ENCODE measurements at regions not wholly inside any gene's neighbourhood (a gene's known extent, or its start where the extent isn't known, plus 50 kb on each side); places are given as distances from the start of the nearest gene placed in this dataset.

GRCh38 chrX:98605941-98606340, 1722.2 kb downstream of the RPA4 start:
- POLR2A ChIA-PET = no interaction called here
- Mint-ChIP-seq H3K27ac (no peak overlapping the region), H3K9me3 (no peaks in the 10 kb centered on the region), H3K4me1 (peaks cover 59% of the 10 kb centered on the region), H3K4me3 (no peak overlapping the region), H3K36me3 (no peaks in the 10 kb centered on the region; the same call in 1 of the 2 replicates), H3K27me3 (ENCODE audit: low read depth) (no peaks in the 10 kb centered on the region)
- CTCF ChIA-PET = no interaction called here
- DNase-seq (ENCODE audit: low spot score) = no peak
- 0 out of 2 replicates have a peak, but pooled peaks have one; percentile 41 for ATAC-seq
- TF ChIP-seq PRRX2 (CRISPR knock-in tag; IDR thresholded peaks at IDR 0.05) = no peak
- TF ChIP-seq ZNF219 (CRISPR knock-in tag; IDR thresholded peaks at IDR 0.05; ENCODE audit: borderline replicate concordance) = no peak
- no peak for TF ChIP-seq HMGA2 (CRISPR knock-in tag; IDR thresholded peaks at IDR 0.05)
- TF ChIP-seq NFE2L1 (CRISPR knock-in tag; IDR thresholded peaks at IDR 0.05) = no peak
- TF ChIP-seq, protein P1, sequence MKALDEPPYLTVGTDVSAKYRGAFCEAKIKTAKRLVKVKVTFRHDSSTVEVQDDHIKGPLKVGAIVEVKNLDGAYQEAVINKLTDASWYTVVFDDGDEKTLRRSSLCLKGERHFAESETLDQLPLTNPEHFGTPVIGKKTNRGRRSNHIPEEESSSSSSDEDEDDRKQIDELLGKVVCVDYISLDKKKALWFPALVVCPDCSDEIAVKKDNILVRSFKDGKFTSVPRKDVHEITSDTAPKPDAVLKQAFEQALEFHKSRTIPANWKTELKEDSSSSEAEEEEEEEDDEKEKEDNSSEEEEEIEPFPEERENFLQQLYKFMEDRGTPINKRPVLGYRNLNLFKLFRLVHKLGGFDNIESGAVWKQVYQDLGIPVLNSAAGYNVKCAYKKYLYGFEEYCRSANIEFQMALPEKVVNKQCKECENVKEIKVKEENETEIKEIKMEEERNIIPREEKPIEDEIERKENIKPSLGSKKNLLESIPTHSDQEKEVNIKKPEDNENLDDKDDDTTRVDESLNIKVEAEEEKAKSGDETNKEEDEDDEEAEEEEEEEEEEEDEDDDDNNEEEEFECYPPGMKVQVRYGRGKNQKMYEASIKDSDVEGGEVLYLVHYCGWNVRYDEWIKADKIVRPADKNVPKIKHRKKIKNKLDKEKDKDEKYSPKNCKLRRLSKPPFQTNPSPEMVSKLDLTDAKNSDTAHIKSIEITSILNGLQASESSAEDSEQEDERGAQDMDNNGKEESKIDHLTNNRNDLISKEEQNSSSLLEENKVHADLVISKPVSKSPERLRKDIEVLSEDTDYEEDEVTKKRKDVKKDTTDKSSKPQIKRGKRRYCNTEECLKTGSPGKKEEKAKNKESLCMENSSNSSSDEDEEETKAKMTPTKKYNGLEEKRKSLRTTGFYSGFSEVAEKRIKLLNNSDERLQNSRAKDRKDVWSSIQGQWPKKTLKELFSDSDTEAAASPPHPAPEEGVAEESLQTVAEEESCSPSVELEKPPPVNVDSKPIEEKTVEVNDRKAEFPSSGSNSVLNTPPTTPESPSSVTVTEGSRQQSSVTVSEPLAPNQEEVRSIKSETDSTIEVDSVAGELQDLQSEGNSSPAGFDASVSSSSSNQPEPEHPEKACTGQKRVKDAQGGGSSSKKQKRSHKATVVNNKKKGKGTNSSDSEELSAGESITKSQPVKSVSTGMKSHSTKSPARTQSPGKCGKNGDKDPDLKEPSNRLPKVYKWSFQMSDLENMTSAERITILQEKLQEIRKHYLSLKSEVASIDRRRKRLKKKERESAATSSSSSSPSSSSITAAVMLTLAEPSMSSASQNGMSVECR (CRISPR knock-in tag; IDR thresholded peaks at IDR 0.05; ENCODE audit: borderline replicate concordance) = no peak
- no peak for TF ChIP-seq CBFB (CRISPR knock-in tag; IDR thresholded peaks at IDR 0.05; ENCODE audit: low read depth)
- no peak for TF ChIP-seq SMAD4 (CRISPR knock-in tag; IDR thresholded peaks at IDR 0.05)
- no peak for TF ChIP-seq ZNF423 (CRISPR knock-in tag; IDR thresholded peaks at IDR 0.05)
- TF ChIP-seq GABPB1 (CRISPR knock-in tag; IDR thresholded peaks at IDR 0.05) = no peak
- TF ChIP-seq, protein P2, sequence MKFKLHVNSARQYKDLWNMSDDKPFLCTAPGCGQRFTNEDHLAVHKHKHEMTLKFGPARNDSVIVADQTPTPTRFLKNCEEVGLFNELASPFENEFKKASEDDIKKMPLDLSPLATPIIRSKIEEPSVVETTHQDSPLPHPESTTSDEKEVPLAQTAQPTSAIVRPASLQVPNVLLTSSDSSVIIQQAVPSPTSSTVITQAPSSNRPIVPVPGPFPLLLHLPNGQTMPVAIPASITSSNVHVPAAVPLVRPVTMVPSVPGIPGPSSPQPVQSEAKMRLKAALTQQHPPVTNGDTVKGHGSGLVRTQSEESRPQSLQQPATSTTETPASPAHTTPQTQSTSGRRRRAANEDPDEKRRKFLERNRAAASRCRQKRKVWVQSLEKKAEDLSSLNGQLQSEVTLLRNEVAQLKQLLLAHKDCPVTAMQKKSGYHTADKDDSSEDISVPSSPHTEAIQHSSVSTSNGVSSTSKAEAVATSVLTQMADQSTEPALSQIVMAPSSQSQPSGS (CRISPR knock-in tag; IDR thresholded peaks at IDR 0.05; ENCODE audit: borderline replicate concordance, low read depth) = no peak
- TF ChIP-seq, protein P3, sequence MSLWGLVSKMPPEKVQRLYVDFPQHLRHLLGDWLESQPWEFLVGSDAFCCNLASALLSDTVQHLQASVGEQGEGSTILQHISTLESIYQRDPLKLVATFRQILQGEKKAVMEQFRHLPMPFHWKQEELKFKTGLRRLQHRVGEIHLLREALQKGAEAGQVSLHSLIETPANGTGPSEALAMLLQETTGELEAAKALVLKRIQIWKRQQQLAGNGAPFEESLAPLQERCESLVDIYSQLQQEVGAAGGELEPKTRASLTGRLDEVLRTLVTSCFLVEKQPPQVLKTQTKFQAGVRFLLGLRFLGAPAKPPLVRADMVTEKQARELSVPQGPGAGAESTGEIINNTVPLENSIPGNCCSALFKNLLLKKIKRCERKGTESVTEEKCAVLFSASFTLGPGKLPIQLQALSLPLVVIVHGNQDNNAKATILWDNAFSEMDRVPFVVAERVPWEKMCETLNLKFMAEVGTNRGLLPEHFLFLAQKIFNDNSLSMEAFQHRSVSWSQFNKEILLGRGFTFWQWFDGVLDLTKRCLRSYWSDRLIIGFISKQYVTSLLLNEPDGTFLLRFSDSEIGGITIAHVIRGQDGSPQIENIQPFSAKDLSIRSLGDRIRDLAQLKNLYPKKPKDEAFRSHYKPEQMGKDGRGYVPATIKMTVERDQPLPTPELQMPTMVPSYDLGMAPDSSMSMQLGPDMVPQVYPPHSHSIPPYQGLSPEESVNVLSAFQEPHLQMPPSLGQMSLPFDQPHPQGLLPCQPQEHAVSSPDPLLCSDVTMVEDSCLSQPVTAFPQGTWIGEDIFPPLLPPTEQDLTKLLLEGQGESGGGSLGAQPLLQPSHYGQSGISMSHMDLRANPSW (CRISPR knock-in tag; conservative IDR thresholded peaks at IDR 0.05; ENCODE audit: low read depth) = no peak
- TF ChIP-seq ZBTB21 (CRISPR knock-in tag; IDR thresholded peaks at IDR 0.05; ENCODE audit: borderline replicate concordance) = no peak
- no peak for TF ChIP-seq CREB1 (CRISPR knock-in tag; IDR thresholded peaks at IDR 0.05)
- no peak for TF ChIP-seq PRDM15 (CRISPR knock-in tag; IDR thresholded peaks at IDR 0.05)
- TF ChIP-seq, protein P4, sequence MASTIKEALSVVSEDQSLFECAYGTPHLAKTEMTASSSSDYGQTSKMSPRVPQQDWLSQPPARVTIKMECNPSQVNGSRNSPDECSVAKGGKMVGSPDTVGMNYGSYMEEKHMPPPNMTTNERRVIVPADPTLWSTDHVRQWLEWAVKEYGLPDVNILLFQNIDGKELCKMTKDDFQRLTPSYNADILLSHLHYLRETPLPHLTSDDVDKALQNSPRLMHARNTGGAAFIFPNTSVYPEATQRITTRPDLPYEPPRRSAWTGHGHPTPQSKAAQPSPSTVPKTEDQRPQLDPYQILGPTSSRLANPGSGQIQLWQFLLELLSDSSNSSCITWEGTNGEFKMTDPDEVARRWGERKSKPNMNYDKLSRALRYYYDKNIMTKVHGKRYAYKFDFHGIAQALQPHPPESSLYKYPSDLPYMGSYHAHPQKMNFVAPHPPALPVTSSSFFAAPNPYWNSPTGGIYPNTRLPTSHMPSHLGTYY (CRISPR knock-in tag; IDR thresholded peaks at IDR 0.05) = no peak
- TF ChIP-seq FOXJ3 (CRISPR knock-in tag; IDR thresholded peaks at IDR 0.05; ENCODE audit: borderline replicate concordance) = no peak
- TF ChIP-seq ATF1 (CRISPR knock-in tag; IDR thresholded peaks at IDR 0.05) = no peak
- no peak for TF ChIP-seq FOXK1 (CRISPR knock-in tag; IDR thresholded peaks at IDR 0.05)
- TF ChIP-seq ZNF396 (CRISPR knock-in tag; IDR thresholded peaks at IDR 0.05; ENCODE audit: borderline replicate concordance) = no peak
